K562 (cell line): ENCODE measurements at regions not wholly inside any gene's neighbourhood (a gene's known extent, or its start where the extent isn't known, plus 50 kb on each side); places are given as distances from the start of the nearest gene placed in this dataset.
"Not testable (repeated sequence)": the region's sequence is repeated elsewhere in the genome, so short reads cannot be mapped to it uniquely, and the experiment has no call there.

ENCODE experiments used
- ATAC-seq: fragments of 200-7000 bp; cut with Tn5 transposase; 3 replicates; pipeline ENCODE4 v1.9.1; 2020; ENCODE audit warnings: moderate library complexity
- BruUV-seq: library from RNA; stranded (reverse); fragments of 400-500 nt; replicated peaks from 2 replicates; lab custom pipeline; 2021; lab: Mats Ljungman, UMichigan
- CTCF ChIA-PET: fragments of 300-600 bp; formaldehyde crosslinking; extraction: SDS; loops from one replicate; lab custom pipeline; 2021; ENCODE audit warnings: low intra/inter-chr PET ratio; lab: Yijun Ruan, JAX
- POLR2A ChIA-PET: fragments of 300-600, 350-650 bp; sonication (Branson Sonifier 250); formaldehyde crosslinking; extraction: SDS; loops from one replicate; lab custom pipeline; 2021; ENCODE audit warnings: antibody characterized with exemption, inconsistent platforms; lab: Yijun Ruan, JAX
- DNase-seq, 4 experiments: peaks; one replicate each; pipeline versions ENCODE4 v3.0.0 to v3.0.0-alpha.2; 2011 to 2018; ENCODE audit warnings: low spot score in 3 of 4, mixed read lengths in 3 of 4; ENCODE audit errors: extremely low read depth in 1 of 4
- FAIRE-seq: peaks from 2 replicates; lab custom pipeline; 2011; peaks lifted over from hg19 to GRCh38; lab: Jason Lieb, UNC
- H2AFZ ChIP-seq: 2 replicates; pipeline ENCODE4 v1.6.0; 2011; ENCODE audit warnings: low read depth, low read length, control low read depth, inconsistent platforms
- H3K27ac ChIP-seq: fragments of 200-600 bp; 3 replicates; pipeline ENCODE4 v1.8.0; 2011; ENCODE audit warnings: low read depth, mild to moderate bottlenecking, control low read depth, inconsistent platforms, low read length, moderate library complexity, mixed read lengths; ENCODE audit errors: extremely low read depth
- H3K27me3 ChIP-seq, 2 experiments: fragments of 300-600 bp in 1 of 2; 2 replicates in 1 of 2; 3 replicates in 1 of 2; pipeline versions ENCODE4 v1.6.0 to v1.8.0; 2011; ENCODE audit warnings: inconsistent platforms in 2 of 2, low read length in 2 of 2, mild to moderate bottlenecking in 1 of 2, mixed read lengths in 1 of 2, moderate library complexity in 1 of 2; ENCODE audit not compliant: control insufficient read depth in 2 of 2, insufficient read depth in 2 of 2
- H3K36me3 ChIP-seq: fragments of 300-600 bp; 3 replicates; pipeline ENCODE4 v1.8.0; 2011; ENCODE audit warnings: mild to moderate bottlenecking, low read length, inconsistent platforms; ENCODE audit not compliant: control insufficient read depth, insufficient read depth
- H3K4me1 ChIP-seq, 2 experiments: fragments of 200-600 bp in 1 of 2; replicated peaks in 1 of 2; 2 replicates in 1 of 2; 3 replicates in 1 of 2; pipeline versions ENCODE4 v1.5.1 to v1.8.0; 2011; ENCODE audit warnings: inconsistent platforms in 2 of 2, low read length in 2 of 2, mild to moderate bottlenecking in 1 of 2, mixed read lengths in 1 of 2, moderate library complexity in 1 of 2; ENCODE audit not compliant: control insufficient read depth in 2 of 2, insufficient read depth in 2 of 2
- H3K4me2 ChIP-seq: 2 replicates; pipeline ENCODE4 v1.6.1; 2011; ENCODE audit warnings: low read length, control low read depth, inconsistent platforms, mixed read lengths; ENCODE audit not compliant: insufficient read depth
- H3K4me3 ChIP-seq: fragments of 200-600 bp; sonication (generic), shearing (Covaris generic); 2 replicates; pipeline ENCODE4 v1.5.1; 2016; ENCODE audit warnings: control low read depth, inconsistent platforms
- H3K79me2 ChIP-seq: fragments of 200-600 bp; 3 replicates; pipeline ENCODE4 v1.8.0; 2011; ENCODE audit warnings: low read length, inconsistent platforms; ENCODE audit not compliant: control insufficient read depth, insufficient read depth
- H3K9ac ChIP-seq, 2 experiments: 2 replicates each; pipeline versions ENCODE4 v1.6.0 to v1.6.1; 2011; ENCODE audit warnings: low read depth in 2 of 2, low read length in 2 of 2, control low read depth in 1 of 2, inconsistent platforms in 1 of 2, mild to moderate bottlenecking in 1 of 2, mixed read lengths in 1 of 2; ENCODE audit not compliant: insufficient read depth in 1 of 2
- H3K9me1 ChIP-seq: one replicate; pipeline ENCODE4 v1.6.0; 2011; ENCODE audit warnings: inconsistent platforms, mild to moderate bottlenecking, low read length, moderate library complexity; ENCODE audit not compliant: control insufficient read depth, insufficient read depth
- H3K9me3 ChIP-seq: replicated peaks from 2 replicates; pipeline ENCODE4 v1.5.1; 2011; ENCODE audit warnings: low read depth, low read length, inconsistent platforms; ENCODE audit not compliant: control insufficient read depth, insufficient read depth
- H4K20me1 ChIP-seq: replicated peaks from 2 replicates; pipeline ENCODE4 v1.6.1; 2011; ENCODE audit warnings: low read length, inconsistent platforms, mixed read lengths; ENCODE audit not compliant: control insufficient read depth, insufficient read depth
- CEBPB ChIP-seq: fragments of 450-650 bp; IDR thresholded peaks from 2 replicates; pipeline ENCODE4 v1.6.1; 2016; ENCODE audit warnings: missing genetic modification characterization, missing compliant biosample characterization
- CEBPG ChIP-seq, 3 experiments: fragments of 200-800 bp in 1 of 3; sonication (Bioruptor generic) in 1 of 3; sonication (generic) in 1 of 3; formaldehyde crosslinking in 1 of 3; IDR thresholded peaks in 2 of 3; conservative IDR thresholded peaks in 1 of 3; 2 replicates each; pipeline versions ENCODE4 v1.6.1 to v1.8.0; 2016 to 2022; ENCODE audit warnings: missing compliant biosample characterization in 2 of 3, missing genetic modification characterization in 2 of 3, mild to moderate bottlenecking in 1 of 3, missing genetic modification reagents in 1 of 3
- TAF9B ChIP-seq: fragments of 450-650 bp; IDR thresholded peaks from 2 replicates; pipeline ENCODE4 v1.6.1; 2018; ENCODE audit warnings: mild to moderate bottlenecking; ENCODE audit not compliant: partially characterized antibody
- TRIM24 ChIP-seq, 2 experiments: fragments of 450-650 bp; IDR thresholded peaks; 2 replicates each; pipeline ENCODE4 v1.6.1; 2016
- in situ Hi-C: fragments of 300-500 bp; cut with MboI; formaldehyde crosslinking; loops from 4 replicates; pipeline ENCODE4 v1.15.0; 2018; ENCODE audit warnings: inconsistent platforms, mixed read lengths
- intact Hi-C: fragments of 100-400 bp; cut with micrococcal nuclease; formaldehyde crosslinking; loops from 2 replicates; pipeline ENCODE4 v1.14.2; 2022

- not testable (repeated sequence) for TF ChIP-seq CEBPG (CRISPR knock-in tag; IDR thresholded peaks at IDR 0.05)
- TF ChIP-seq CEBPG (tag; conservative IDR thresholded peaks at IDR 0.05 in 1 of 2, IDR thresholded peaks at IDR 0.05 in 1 of 2) = peak in 1 of 2 experiments; percentile 95; a peak in 3 of 4 replicates
- TF ChIP-seq CEBPB = peak; percentile 94
- peak; percentile 24 for TF ChIP-seq TAF9B
Observed at GRCh38 chr7:65146118-65146914, 139.8 kb upstream of the ERV3-1 start (continued).

GRCh38 chr7:65145710-65146109 lies 139.2 kb upstream of the ERV3-1 start:
- FAIRE-seq, in situ Hi-C loops: not testable (repeated sequence)

More at GRCh38 chr7:65145710-65146109, 139.2 kb upstream of the ERV3-1 start:
- H3K79me2 ChIP-seq; H3K4me2 ChIP-seq; H3K4me3 ChIP-seq; H3K4me1 ChIP-seq; ATAC-seq; POLR2A ChIA-PET; CTCF ChIA-PET; H3K27me3 ChIP-seq; H4K20me1 ChIP-seq; H3K9me1 ChIP-seq; H3K9me3 ChIP-seq; DNase-seq; BruUV-seq; H2AFZ ChIP-seq; H3K27ac ChIP-seq; intact Hi-C loops; H3K9ac ChIP-seq; H3K36me3 ChIP-seq; TF ChIP-seq CEBPG (CRISPR knock-in tag; IDR thresholded peaks at IDR 0.05): not testable (repeated sequence)
- TF ChIP-seq CEBPG (tag; conservative IDR thresholded peaks at IDR 0.05 in 1 of 2, IDR thresholded peaks at IDR 0.05 in 1 of 2) (0 out of 4 replicates have a peak, but pooled peaks of 1 of the 2 experiments have one; percentile 13), TRIM24 (IDR thresholded peaks at IDR 0.05) (peak in 1 of 2 experiments; percentile 88; a peak in 2 of 4 replicates)
